ENCODE measurements at regions not wholly inside any gene's neighbourhood (a gene's known extent, or its start where the extent isn't known, plus 50 kb on each side); places are given as distances from the start of the nearest gene placed in this dataset.

GRCh38 chr22:47341464-47341863, 579.0 kb downstream of the TBC1D22A start:
- Histone ChIP-seq H4K20me1 (ENCODE audit: insufficient read depth, low read depth, low read length) (no peaks in the 10 kb centered on the region), H2AFZ (ENCODE audit: low read length) (no peak overlapping the region), H3K9ac (ENCODE audit: low read length) (no peak overlapping the region), H3K4me3 (ENCODE audit: low read length) (no peak overlapping the region), H3K27ac (ENCODE audit: low read length) (no peak overlapping the region), H3K4me1 (ENCODE audit: low read length) (no peaks in the 10 kb centered on the region), H3K79me2 (ENCODE audit: low read length) (no peaks in the 10 kb centered on the region), H3K4me2 (ENCODE audit: low read depth, low read length, poor library complexity, severe bottlenecking) (no peak overlapping the region), H3K36me3 (ENCODE audit: insufficient read depth, low read length) (no peaks in the 10 kb centered on the region), H3K9me2 (replicated peaks; ENCODE audit: insufficient read depth, low read length) (no peaks in the 10 kb centered on the region), H3K27me3 (ENCODE audit: low read length) (no peaks in the 10 kb centered on the region), H3K9me3 (ENCODE audit: low read length) (no peaks in the 10 kb centered on the region)
- no peak for DNase-seq

GRCh38 chr22:47340851-47341436, 578.5 kb downstream of the TBC1D22A start:
- Histone ChIP-seq H4K20me1 (ENCODE audit: insufficient read depth, low read depth, low read length) (no peaks in the 10 kb centered on the region), H3K36me3 (ENCODE audit: insufficient read depth, low read length) (no peaks in the 10 kb centered on the region), H3K9me2 (replicated peaks; ENCODE audit: insufficient read depth, low read length) (no peaks in the 10 kb centered on the region), H3K79me2 (ENCODE audit: low read length) (no peaks in the 10 kb centered on the region), H3K4me3 (ENCODE audit: low read length) (no peak overlapping the region), H3K4me1 (ENCODE audit: low read length) (no peaks in the 10 kb centered on the region), H2AFZ (ENCODE audit: low read length) (no peak overlapping the region), H3K4me2 (ENCODE audit: low read depth, low read length, poor library complexity, severe bottlenecking) (no peak overlapping the region), H3K27me3 (ENCODE audit: low read length) (no peaks in the 10 kb centered on the region), H3K9ac (ENCODE audit: low read length) (no peak overlapping the region), H3K9me3 (ENCODE audit: low read length) (no peaks in the 10 kb centered on the region), H3K27ac (ENCODE audit: low read length) (no peak overlapping the region)
- DNase-seq = no peak

- H2AFZ ChIP-seq (ENCODE audit: low read length) = no peak overlapping the region
- no peak overlapping the region for H3K4me2 ChIP-seq (ENCODE audit: low read depth, low read length, poor library complexity, severe bottlenecking)
- H4K20me1 ChIP-seq (ENCODE audit: insufficient read depth, low read depth, low read length) = no peaks in the 10 kb centered on the region
Observed at GRCh38 chr22:47337161-47337621, 574.7 kb downstream of the TBC1D22A start.

GRCh38 chr22:47335958-47336357, 573.5 kb downstream of the TBC1D22A start:
- Histone ChIP-seq H3K9me3 (ENCODE audit: low read length) (peaks cover 3% of the 10 kb centered on the region; the same call in 1 of the 2 replicates), H3K4me3 (ENCODE audit: low read length) (no peak overlapping the region), H3K9ac (ENCODE audit: low read length) (no peak overlapping the region), H2AFZ (ENCODE audit: low read length) (no peak overlapping the region), H3K4me2 (ENCODE audit: low read depth, low read length, poor library complexity, severe bottlenecking) (no peak overlapping the region), H3K9me2 (replicated peaks; ENCODE audit: insufficient read depth, low read length) (no peaks in the 10 kb centered on the region), H4K20me1 (ENCODE audit: insufficient read depth, low read depth, low read length) (no peaks in the 10 kb centered on the region), H3K36me3 (ENCODE audit: insufficient read depth, low read length) (no peaks in the 10 kb centered on the region), H3K27ac (ENCODE audit: low read length) (no peak overlapping the region), H3K4me1 (ENCODE audit: low read length) (no peaks in the 10 kb centered on the region), H3K27me3 (ENCODE audit: low read length) (no peaks in the 10 kb centered on the region; the same call in 1 of the 2 replicates), H3K79me2 (ENCODE audit: low read length) (no peaks in the 10 kb centered on the region)
- no peak for DNase-seq

More at GRCh38 chr22:47337161-47337621, 574.7 kb downstream of the TBC1D22A start:
- no peak for DNase-seq
- no peaks in the 10 kb centered on the region for H3K9me2 ChIP-seq (replicated peaks; ENCODE audit: insufficient read depth, low read length)
- H3K4me3 ChIP-seq (ENCODE audit: low read length) = no peak overlapping the region
- no peaks in the 10 kb centered on the region; the same call in 1 of the 2 replicates for H3K27me3 ChIP-seq (ENCODE audit: low read length)
- H3K4me1 ChIP-seq (ENCODE audit: low read length) = no peaks in the 10 kb centered on the region
- H3K36me3 ChIP-seq (ENCODE audit: insufficient read depth, low read length) = no peaks in the 10 kb centered on the region
- H3K9ac ChIP-seq (ENCODE audit: low read length) = no peak overlapping the region
- H3K9me3 ChIP-seq (ENCODE audit: low read length) = peaks cover 3% of the 10 kb centered on the region; the same call in 1 of the 2 replicates
- no peak overlapping the region for H3K27ac ChIP-seq (ENCODE audit: low read length)
- no peaks in the 10 kb centered on the region for H3K79me2 ChIP-seq (ENCODE audit: low read length)

- Histone ChIP-seq H2AFZ (ENCODE audit: low read length) (no peak overlapping the region), H3K36me3 (ENCODE audit: insufficient read depth, low read length) (no peaks in the 10 kb centered on the region), H3K9ac (ENCODE audit: low read length) (no peak overlapping the region), H3K27me3 (ENCODE audit: low read length) (no peaks in the 10 kb centered on the region; the same call in 1 of the 2 replicates), H3K79me2 (ENCODE audit: low read length) (no peaks in the 10 kb centered on the region), H3K4me2 (ENCODE audit: low read depth, low read length, poor library complexity, severe bottlenecking) (no peak overlapping the region), H3K4me1 (ENCODE audit: low read length) (no peaks in the 10 kb centered on the region), H3K27ac (ENCODE audit: low read length) (no peak overlapping the region), H3K9me2 (replicated peaks; ENCODE audit: insufficient read depth, low read length) (no peaks in the 10 kb centered on the region), H3K4me3 (ENCODE audit: low read length) (no peak overlapping the region), H3K9me3 (ENCODE audit: low read length) (peaks cover 3% of the 10 kb centered on the region; the same call in 1 of the 2 replicates), H4K20me1 (ENCODE audit: insufficient read depth, low read depth, low read length) (no peaks in the 10 kb centered on the region)
- DNase-seq = no peak
Observed at GRCh38 chr22:47335460-47335859, 573.0 kb downstream of the TBC1D22A start.

- Histone ChIP-seq H4K20me1 (ENCODE audit: insufficient read depth, low read depth, low read length) (no peaks in the 10 kb centered on the region), H3K9ac (ENCODE audit: low read length) (no peak overlapping the region), H3K36me3 (ENCODE audit: insufficient read depth, low read length) (no peaks in the 10 kb centered on the region), H3K4me1 (ENCODE audit: low read length) (no peaks in the 10 kb centered on the region), H3K4me2 (ENCODE audit: low read depth, low read length, poor library complexity, severe bottlenecking) (no peak overlapping the region), H3K27me3 (ENCODE audit: low read length) (no peaks in the 10 kb centered on the region; the same call in 1 of the 2 replicates), H3K27ac (ENCODE audit: low read length) (no peak overlapping the region), H3K9me3 (ENCODE audit: low read length) (peaks cover 3% of the 10 kb centered on the region; the same call in 1 of the 2 replicates), H3K4me3 (ENCODE audit: low read length) (no peak overlapping the region), H3K79me2 (ENCODE audit: low read length) (no peaks in the 10 kb centered on the region), H3K9me2 (replicated peaks; ENCODE audit: insufficient read depth, low read length) (no peaks in the 10 kb centered on the region), H2AFZ (ENCODE audit: low read length) (no peak overlapping the region)
- DNase-seq = no peak
Observed at GRCh38 chr22:47334601-47335000, 572.2 kb downstream of the TBC1D22A start.

- Histone ChIP-seq H3K27me3 (ENCODE audit: low read length) (no peaks in the 10 kb centered on the region; the same call in 1 of the 2 replicates), H3K36me3 (ENCODE audit: insufficient read depth, low read length) (no peaks in the 10 kb centered on the region), H3K27ac (ENCODE audit: low read length) (no peak overlapping the region), H3K9me3 (ENCODE audit: low read length) (peaks cover 3% of the 10 kb centered on the region; the same call in 1 of the 2 replicates), H3K4me1 (ENCODE audit: low read length) (no peaks in the 10 kb centered on the region), H4K20me1 (ENCODE audit: insufficient read depth, low read depth, low read length) (no peaks in the 10 kb centered on the region), H3K9ac (ENCODE audit: low read length) (no peak overlapping the region), H3K4me3 (ENCODE audit: low read length) (no peak overlapping the region), H3K4me2 (ENCODE audit: low read depth, low read length, poor library complexity, severe bottlenecking) (no peak overlapping the region), H2AFZ (ENCODE audit: low read length) (no peak overlapping the region), H3K79me2 (ENCODE audit: low read length) (no peaks in the 10 kb centered on the region), H3K9me2 (replicated peaks; ENCODE audit: insufficient read depth, low read length) (no peaks in the 10 kb centered on the region)
- no peak for DNase-seq
Observed at GRCh38 chr22:47333625-47334024, 571.2 kb downstream of the TBC1D22A start.

GRCh38 chr22:47332246-47332980, 570.0 kb downstream of the TBC1D22A start:
- no peak overlapping the region for H3K4me3 ChIP-seq (ENCODE audit: low read length)
- no peaks in the 10 kb centered on the region for H3K4me1 ChIP-seq (ENCODE audit: low read length)
- H3K4me2 ChIP-seq (ENCODE audit: low read depth, low read length, poor library complexity, severe bottlenecking) = no peak overlapping the region
- H3K27me3 ChIP-seq (ENCODE audit: low read length) = no peaks in the 10 kb centered on the region; the same call in 1 of the 2 replicates
- no peaks in the 10 kb centered on the region for H3K9me2 ChIP-seq (replicated peaks; ENCODE audit: insufficient read depth, low read length)
- H3K27ac ChIP-seq (ENCODE audit: low read length) = no peak overlapping the region
- H3K36me3 ChIP-seq (ENCODE audit: insufficient read depth, low read length) = no peaks in the 10 kb centered on the region
- H4K20me1 ChIP-seq (ENCODE audit: insufficient read depth, low read depth, low read length) = no peaks in the 10 kb centered on the region
- no peak overlapping the region for H3K9ac ChIP-seq (ENCODE audit: low read length)
- H3K79me2 ChIP-seq (ENCODE audit: low read length) = no peaks in the 10 kb centered on the region
- H3K9me3 ChIP-seq (ENCODE audit: low read length) = peaks cover 3% of the 10 kb centered on the region; the same call in 1 of the 2 replicates
- DNase-seq = no peak
- no peak overlapping the region for H2AFZ ChIP-seq (ENCODE audit: low read length)

Data from Karpas-422 (cell line).